ENCODE measurements at regions not wholly inside any gene's neighbourhood (a gene's known extent, or its start where the extent isn't known, plus 50 kb on each side); places are given as distances from the start of the nearest gene placed in this dataset.

GRCh38 chr11:10941414-10941813, 83.6 kb upstream of the ZBED5 start:
- POLR2A ChIA-PET = no interaction called here
- no peak for DNase-seq
- Mint-ChIP-seq H3K9me3 (no peaks in the 10 kb centered on the region), H3K36me3 (no peaks in the 10 kb centered on the region), H3K27me3 (peaks cover 6% of the 10 kb centered on the region), H3K4me1 (peaks cover 5% of the 10 kb centered on the region), H3K4me3 (no peak overlapping the region), H3K27ac (no peak overlapping the region)
- ATAC-seq (ENCODE audit: low read depth) = no peak

- Mint-ChIP-seq H3K27me3 (peaks cover 5% of the 10 kb centered on the region), H3K9me3 (no peaks in the 10 kb centered on the region), H3K27ac (no peak overlapping the region), H3K4me1 (peaks cover 6% of the 10 kb centered on the region), H3K36me3 (no peaks in the 10 kb centered on the region), H3K4me3 (no peak overlapping the region)
- POLR2A ChIA-PET = no interaction called here
- no peak for DNase-seq
- ATAC-seq (ENCODE audit: low read depth) = no peak
These were observed 81.0 kb upstream of the ZBED5 start for GRCh38 chr11:10938650-10939387.

- ATAC-seq (ENCODE audit: low read depth) = no peak
These were observed 80.4 kb upstream of the ZBED5 start for GRCh38 chr11:10938231-10938630.

GRCh38 chr11:10937385-10937771, 79.5 kb upstream of the ZBED5 start:
- no peak overlapping the region for H3K4me3 Mint-ChIP-seq
- no peak overlapping the region for H3K27ac Mint-ChIP-seq
- POLR2A ChIA-PET = no interaction called here
- no peak for DNase-seq
- peaks cover 6% of the 10 kb centered on the region for H3K4me1 Mint-ChIP-seq
- H3K9me3 Mint-ChIP-seq = no peaks in the 10 kb centered on the region
- ATAC-seq (ENCODE audit: low read depth) = no peak
- H3K27me3 Mint-ChIP-seq = peaks cover 18% of the 10 kb centered on the region
- H3K36me3 Mint-ChIP-seq = no peaks in the 10 kb centered on the region

More at GRCh38 chr11:10938231-10938630, 80.4 kb upstream of the ZBED5 start:
- H3K9me3 Mint-ChIP-seq = no peaks in the 10 kb centered on the region
- H3K4me1 Mint-ChIP-seq = peaks cover 9% of the 10 kb centered on the region
- no peaks in the 10 kb centered on the region for H3K36me3 Mint-ChIP-seq
- H3K27me3 Mint-ChIP-seq = peaks cover 9% of the 10 kb centered on the region
- H3K4me3 Mint-ChIP-seq = no peak overlapping the region
- no peak for DNase-seq
- POLR2A ChIA-PET = no interaction called here
- no peak overlapping the region for H3K27ac Mint-ChIP-seq

- Mint-ChIP-seq H3K4me1 (peaks cover 6% of the 10 kb centered on the region), H3K9me3 (no peaks in the 10 kb centered on the region), H3K27ac (no peak overlapping the region), H3K27me3 (peaks cover 23% of the 10 kb centered on the region), H3K4me3 (no peak overlapping the region), H3K36me3 (no peaks in the 10 kb centered on the region)
- DNase-seq (no peak), ATAC-seq (ENCODE audit: low read depth) (no peak)
- POLR2A ChIA-PET = no interaction called here
These were observed 79.0 kb upstream of the ZBED5 start for GRCh38 chr11:10936626-10937384.

- Mint-ChIP-seq H3K27ac (no peak overlapping the region), H3K4me1 (peaks cover 15% of the 10 kb centered on the region), H3K9me3 (no peaks in the 10 kb centered on the region), H3K4me3 (no peak overlapping the region), H3K27me3 (peaks cover 34% of the 10 kb centered on the region), H3K36me3 (no peaks in the 10 kb centered on the region)
- POLR2A ChIA-PET = interaction anchor here (1.5 kb wide), 1 partner anchor 77 kb away, joined by 13 read pairs; the partner anchor contains the start of gene ZBED5
- DNase-seq (no peak), ATAC-seq (ENCODE audit: low read depth) (no peak)
These were observed 77.2 kb upstream of the ZBED5 start for GRCh38 chr11:10935015-10935559.

- POLR2A ChIA-PET = interaction anchor here (1.3 to 1.5 kb wide), 2 partner anchors 77 to 126 kb away, joined by 7 to 13 read pairs; partner anchors contain the start of genes EIF4G2 and ZBED5
- DNase-seq (no peak), ATAC-seq (ENCODE audit: low read depth) (no peak)
- Mint-ChIP-seq H3K4me1 (peaks cover 15% of the 10 kb centered on the region), H3K27me3 (peaks cover 39% of the 10 kb centered on the region), H3K36me3 (no peaks in the 10 kb centered on the region), H3K9me3 (no peaks in the 10 kb centered on the region), H3K4me3 (peak overlapping the region; percentile 85), H3K27ac (no peak overlapping the region)
These were observed 76.5 kb upstream of the ZBED5 start for GRCh38 chr11:10934293-10934860.

- Mint-ChIP-seq H3K27ac (no peak overlapping the region), H3K4me1 (peaks cover 15% of the 10 kb centered on the region), H3K9me3 (no peaks in the 10 kb centered on the region), H3K27me3 (peaks cover 42% of the 10 kb centered on the region), H3K36me3 (no peaks in the 10 kb centered on the region), H3K4me3 (peak overlapping the region; percentile 85)
- ATAC-seq (ENCODE audit: low read depth) = peak; percentile 81
- POLR2A ChIA-PET = interaction anchor here (1.3 to 1.5 kb wide), 2 partner anchors 76 to 125 kb away, joined by 7 to 13 read pairs; partner anchors contain the start of genes EIF4G2 and ZBED5
- peak; percentile 82 for DNase-seq
These were observed 75.8 kb upstream of the ZBED5 start for GRCh38 chr11:10933455-10934292.

- DNase-seq (no peak), ATAC-seq (ENCODE audit: low read depth) (no peak)
- H3K27ac Mint-ChIP-seq = no peak overlapping the region
- no peak overlapping the region for H3K4me3 Mint-ChIP-seq
- no peaks in the 10 kb centered on the region for H3K9me3 Mint-ChIP-seq
- H3K36me3 Mint-ChIP-seq = no peaks in the 10 kb centered on the region
- H3K27me3 Mint-ChIP-seq = peaks cover 49% of the 10 kb centered on the region
- H3K4me1 Mint-ChIP-seq = peaks cover 15% of the 10 kb centered on the region
- POLR2A ChIA-PET = no interaction called here
These were observed 75.1 kb upstream of the ZBED5 start for GRCh38 chr11:10932976-10933375.

GRCh38 chr11:10931761-10932670, 74.2 kb upstream of the ZBED5 start:
- H3K27me3 Mint-ChIP-seq = peaks cover 54% of the 10 kb centered on the region
- H3K9me3 Mint-ChIP-seq = no peaks in the 10 kb centered on the region
- DNase-seq = no peak
- no peak for ATAC-seq (ENCODE audit: low read depth)
- POLR2A ChIA-PET = interaction anchor here (1.3 kb wide), 1 partner anchor 123 kb away, joined by 7 read pairs; the partner anchor contains the start of gene EIF4G2
- H3K36me3 Mint-ChIP-seq = no peaks in the 10 kb centered on the region
- H3K27ac Mint-ChIP-seq = no peak overlapping the region
- peaks cover 15% of the 10 kb centered on the region for H3K4me1 Mint-ChIP-seq
- peak overlapping the region; percentile 78 for H3K4me3 Mint-ChIP-seq

- Mint-ChIP-seq H3K27ac (no peak overlapping the region), H3K4me1 (peaks cover 15% of the 10 kb centered on the region), H3K36me3 (no peaks in the 10 kb centered on the region), H3K9me3 (no peaks in the 10 kb centered on the region), H3K4me3 (peak overlapping the region; percentile 78), H3K27me3 (peaks cover 57% of the 10 kb centered on the region)
- DNase-seq = peak; percentile 56
- peak; percentile 66 for ATAC-seq (ENCODE audit: low read depth)
- POLR2A ChIA-PET = interaction anchor here (1.3 kb wide), 1 partner anchor 122 kb away, joined by 7 read pairs; the partner anchor contains the start of gene EIF4G2
These were observed 73.3 kb upstream of the ZBED5 start for GRCh38 chr11:10930972-10931760.
